Forelimb muscle (tissue), 1 donor: ENCODE measurements at regions not wholly inside any gene's neighbourhood (a gene's known extent, or its start where the extent isn't known, plus 50 kb on each side); places are given as distances from the start of the nearest gene placed in this dataset.
"Not testable (repeated sequence)": the region's sequence is repeated elsewhere in the genome, so short reads cannot be mapped to it uniquely, and the experiment has no call there.

Experiments used
- DNase-seq: peaks from one replicate; pipeline ENCODE4 v3.0.0-alpha.2; 2013; ENCODE audit warnings: low read depth

GRCh38 chr2:209300766-209301165 lies 123.1 kb upstream of the MAP2 start:
- DNase-seq = not testable (repeated sequence)

- DNase-seq = no peak
Measured at GRCh38 chr2:209305026-209305425, 118.8 kb upstream of the MAP2 start.

GRCh38 chr2:209305746-209306196 lies 118.1 kb upstream of the MAP2 start:
- no peak for DNase-seq

GRCh38 chr2:209307161-209308001 lies 116.5 kb upstream of the MAP2 start:
- DNase-seq = no peak

GRCh38 chr2:209308415-209308814 lies 115.4 kb upstream of the MAP2 start:
- no peak for DNase-seq

- no peak for DNase-seq
Measured at GRCh38 chr2:209311948-209312347, 111.9 kb upstream of the MAP2 start.

- not testable (repeated sequence) for DNase-seq
Measured at GRCh38 chr2:209312450-209312849, 111.4 kb upstream of the MAP2 start.

- DNase-seq = no peak
Measured at GRCh38 chr2:209314653-209315052, 109.2 kb upstream of the MAP2 start.

- DNase-seq = no peak
Measured at GRCh38 chr2:209316141-209316540, 107.7 kb upstream of the MAP2 start.

GRCh38 chr2:209321076-209321475 lies 102.8 kb upstream of the MAP2 start:
- DNase-seq = no peak

- no peak for DNase-seq
Measured at GRCh38 chr2:209321581-209321980, 102.3 kb upstream of the MAP2 start.

GRCh38 chr2:209322041-209322440 lies 101.8 kb upstream of the MAP2 start:
- DNase-seq = no peak

- no peak for DNase-seq
Measured at GRCh38 chr2:209322905-209323512, 100.8 kb upstream of the MAP2 start.

GRCh38 chr2:209323738-209324137 lies 100.1 kb upstream of the MAP2 start:
- no peak for DNase-seq

GRCh38 chr2:209324281-209324680 lies 99.6 kb upstream of the MAP2 start:
- no peak for DNase-seq

- DNase-seq = no peak
Measured at GRCh38 chr2:209331291-209331844, 92.5 kb upstream of the MAP2 start.

- peak; percentile 11 for DNase-seq
Measured at GRCh38 chr2:209334188-209335017, 89.4 kb upstream of the MAP2 start.

GRCh38 chr2:209340522-209340921 lies 83.3 kb upstream of the MAP2 start:
- DNase-seq = no peak

GRCh38 chr2:209344349-209344748 lies 79.5 kb upstream of the MAP2 start:
- no peak for DNase-seq

- no peak for DNase-seq
Measured at GRCh38 chr2:209348433-209348832, 75.4 kb upstream of the MAP2 start.

GRCh38 chr2:209351636-209352035 lies 72.2 kb upstream of the MAP2 start:
- DNase-seq = no peak

GRCh38 chr2:209358992-209359391 lies 64.9 kb upstream of the MAP2 start:
- DNase-seq = no peak
